Stimulated activated CD4-positive, alpha-beta T cell treated with anti-CD3 and anti-CD28 coated beads, TNF-alpha, amount 100 ng/mL, for 48 hours (primary cell): ENCODE measurements at regions not wholly inside any gene's neighbourhood (a gene's known extent, or its start where the extent isn't known, plus 50 kb on each side); places are given as distances from the start of the nearest gene placed in this dataset.
"Not testable (repeated sequence)": the region's sequence is repeated elsewhere in the genome, so short reads cannot be mapped to it uniquely, and the experiment has no call there.

Experiments used
- DNase-seq, 3 donors: peaks; one replicate each; pipeline ENCODE4 v3.0.0-alpha.2; 2020; ENCODE audit warnings: low read depth in 3 of 3

DNA sequence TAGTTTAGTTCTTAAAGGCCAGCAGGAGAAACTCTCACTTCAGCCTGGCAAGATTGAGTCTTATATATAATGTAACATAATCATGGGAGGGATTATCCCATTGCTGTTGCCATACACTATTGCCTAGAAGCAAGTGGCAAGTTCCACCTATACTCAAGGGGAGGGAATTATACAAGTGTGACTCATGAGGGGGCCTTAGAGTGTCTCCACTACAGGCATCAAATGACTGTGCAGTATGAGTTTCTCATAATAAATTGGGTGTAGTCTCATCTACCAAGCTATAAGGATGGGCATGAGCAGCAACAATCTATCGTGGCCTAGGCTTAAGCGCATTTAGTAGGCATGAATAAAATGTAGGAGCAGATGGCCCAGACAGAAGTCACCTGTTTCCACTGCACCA is 89.1 kb upstream of the C1GALT1C1 start:
- no peak for DNase-seq

DNA sequence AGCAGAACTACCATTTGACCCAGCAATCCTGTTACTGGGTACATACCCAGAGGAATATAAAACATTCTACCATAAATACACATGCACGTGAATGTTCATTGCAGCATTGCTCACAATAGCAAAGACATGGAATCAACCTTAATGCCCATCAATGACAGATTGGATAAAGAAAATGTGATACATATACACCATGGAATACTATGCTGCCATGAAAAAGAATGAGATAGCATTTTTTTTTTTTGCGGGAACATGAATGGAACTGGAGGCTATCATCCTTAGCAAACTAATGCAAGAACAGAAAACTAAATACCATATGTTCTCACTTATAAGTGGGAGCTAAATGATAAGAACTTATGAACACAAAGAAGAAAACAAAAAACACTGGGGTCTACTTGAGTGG is 72.5 kb upstream of the C1GALT1C1 start:
- DNase-seq, result not testable (repeated sequence)

DNA sequence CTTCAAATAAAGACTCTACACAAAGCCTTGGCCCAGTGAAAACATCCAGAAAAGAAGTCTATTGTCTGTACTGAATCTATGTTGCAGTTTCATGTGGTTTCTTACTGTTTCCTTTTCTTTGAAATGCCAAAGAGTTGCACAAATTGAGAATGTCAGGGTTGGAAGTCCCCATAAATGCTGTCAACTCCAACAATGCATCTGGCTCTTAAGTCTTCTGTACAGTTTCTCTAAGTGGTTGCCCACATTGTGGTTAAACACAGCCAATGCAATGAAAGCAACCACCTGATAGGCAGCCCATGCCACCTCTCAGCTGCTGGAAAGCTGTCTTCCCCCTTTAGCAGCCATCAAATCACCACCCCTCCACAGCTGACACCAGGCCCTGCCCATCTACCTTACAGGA is 67.2 kb upstream of the C1GALT1C1 start:
- no peak for DNase-seq

DNA sequence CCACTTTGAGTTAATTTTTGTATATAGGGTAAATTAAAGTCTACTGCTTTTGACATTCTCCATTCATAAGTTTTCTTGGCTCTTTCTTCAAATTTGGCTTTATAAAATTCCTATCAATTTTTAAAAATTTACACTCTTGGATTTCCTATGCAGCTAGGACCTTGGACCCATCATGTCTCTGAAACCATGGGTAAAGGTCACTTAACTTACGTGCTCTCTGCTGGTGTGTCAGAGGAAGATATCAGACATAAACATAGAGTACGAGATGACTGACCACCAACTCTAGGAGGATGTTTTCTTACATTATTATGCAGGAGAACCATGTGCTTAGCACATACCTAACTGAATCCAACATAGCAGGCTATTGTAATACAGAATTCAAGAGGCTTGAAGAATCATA is 62.5 kb upstream of the C1GALT1C1 start:
- DNase-seq, result no peak

DNA sequence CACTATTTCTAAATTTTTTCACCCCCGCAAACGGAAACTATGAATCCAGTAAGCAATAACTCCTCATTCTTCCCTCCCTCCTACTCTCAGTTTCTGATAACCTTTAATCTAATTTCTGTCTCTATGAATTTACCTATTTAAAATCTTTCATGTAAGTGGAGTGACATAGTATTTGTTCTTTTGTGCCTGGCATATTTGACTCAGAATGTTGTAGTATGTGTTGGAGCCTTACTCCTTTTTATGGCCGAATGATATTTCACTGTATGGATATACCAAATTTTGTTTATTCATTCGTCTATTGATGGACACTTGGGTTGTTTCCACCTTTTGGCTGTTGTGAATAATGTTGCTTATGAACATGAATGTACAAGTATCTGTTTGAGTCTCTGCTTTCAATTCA is 61.1 kb upstream of the C1GALT1C1 start:
- DNase-seq, result no peak

DNA sequence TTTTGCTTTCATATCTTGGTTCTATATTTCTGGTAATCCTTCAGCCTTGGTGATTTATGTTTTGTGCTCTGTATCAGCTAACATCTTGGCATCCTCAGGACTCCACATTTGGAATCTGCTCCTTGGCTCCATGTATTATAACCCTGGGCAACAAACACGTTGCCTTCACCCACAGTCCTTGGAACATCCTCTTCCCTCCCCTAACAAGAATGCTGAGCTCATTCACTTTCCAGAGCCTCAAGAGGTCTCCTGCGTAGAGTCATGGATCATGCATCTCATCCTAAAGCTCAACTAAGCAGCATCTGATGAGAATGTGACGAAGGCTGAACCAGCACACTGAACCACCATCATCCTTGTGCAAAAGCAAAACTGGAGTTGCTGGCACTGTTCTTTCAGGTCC is 60.5 kb upstream of the C1GALT1C1 start:
- DNase-seq, result no peak

DNA sequence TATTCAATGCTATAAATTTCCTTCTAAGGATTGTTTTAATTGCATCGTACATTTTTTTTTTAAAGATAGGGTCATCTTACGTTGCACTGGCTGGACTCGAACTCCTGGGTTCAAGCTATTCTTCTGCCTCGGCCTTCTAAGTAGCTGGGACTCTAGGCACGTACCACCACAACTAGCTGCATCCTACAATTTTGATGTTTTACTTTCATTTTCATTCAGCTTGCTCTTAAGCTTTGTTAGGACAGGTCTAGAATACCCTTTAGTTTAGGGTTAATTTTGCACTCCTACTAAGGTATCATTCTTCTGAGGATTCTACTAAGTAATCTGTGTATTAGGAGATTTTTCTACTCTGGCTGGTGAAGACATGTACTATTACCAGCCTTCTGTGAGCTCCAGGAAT is 50.2 kb upstream of the C1GALT1C1 start:
- DNase-seq, result no peak
